ENCODE measurements at regions not wholly inside any gene's neighbourhood (a gene's known extent, or its start where the extent isn't known, plus 50 kb on each side); places are given as distances from the start of the nearest gene placed in this dataset.

DNA sequence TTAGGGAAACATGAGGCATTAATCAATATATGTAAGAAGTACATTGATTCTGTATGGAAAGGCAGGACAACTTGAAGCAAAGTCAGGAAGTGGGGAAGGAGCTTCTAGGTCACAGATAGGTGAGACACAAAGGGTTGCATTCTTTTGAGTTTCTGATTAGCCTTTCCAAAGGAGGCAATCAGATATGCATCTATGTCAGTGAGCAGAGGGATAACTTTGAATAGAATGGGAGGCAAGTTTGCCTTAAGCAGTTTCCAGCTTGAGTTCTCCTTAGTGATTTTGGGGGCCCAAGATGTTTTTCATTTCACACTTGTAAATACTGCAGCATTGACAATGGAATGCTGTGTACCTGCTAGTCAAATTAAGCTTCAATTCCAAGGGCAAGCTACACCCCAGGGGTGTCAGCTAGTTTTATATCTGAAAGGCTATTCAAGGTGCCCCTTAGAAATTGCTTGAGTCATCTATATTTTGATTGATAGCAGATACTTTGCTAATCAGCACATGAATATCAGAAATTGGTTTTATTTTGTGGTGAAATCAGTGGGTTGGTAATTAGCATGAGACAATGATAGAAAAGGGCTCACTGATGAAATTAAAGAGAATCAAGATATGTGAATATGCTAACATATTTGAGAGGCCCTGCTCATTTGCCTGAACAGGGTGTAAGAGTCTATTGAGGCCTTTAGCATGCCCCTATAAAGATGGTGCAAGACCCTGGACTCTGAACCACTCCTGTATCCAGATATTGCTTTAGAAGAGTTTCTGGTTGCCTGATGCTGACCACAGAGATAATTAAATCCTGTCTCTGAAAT lies 131.5 kb downstream of the TMEM17 start:
- no peaks in the 10 kb centered on the region for H3K36me3 ChIP-seq
- H3K4me3 ChIP-seq = no peak overlapping the region
- no peaks in the 10 kb centered on the region; the same call in 1 of the 2 replicates for H3K9me3 ChIP-seq (replicated peaks)
- no peaks in the 10 kb centered on the region for H3K27me3 ChIP-seq (replicated peaks)
- no peak overlapping the region for H3K27ac ChIP-seq
- no peaks in the 10 kb centered on the region for H3K4me1 ChIP-seq (replicated peaks)
- DNase-seq (ENCODE audit: low read depth in 1 of 2, low spot score in 2 of 2) = no peak

GRCh38 chr2:62372824-62373223 lies 133.2 kb downstream of the TMEM17 start:
- Histone ChIP-seq H3K27me3 (replicated peaks) (no peaks in the 10 kb centered on the region), H3K4me1 (replicated peaks) (no peaks in the 10 kb centered on the region), H3K9me3 (replicated peaks) (no peaks in the 10 kb centered on the region; the same call in 1 of the 2 replicates), H3K4me3 (no peak overlapping the region), H3K36me3 (no peaks in the 10 kb centered on the region), H3K27ac (no peak overlapping the region)
- DNase-seq (ENCODE audit: low read depth in 1 of 2, low spot score in 2 of 2) = no peak

DNA sequence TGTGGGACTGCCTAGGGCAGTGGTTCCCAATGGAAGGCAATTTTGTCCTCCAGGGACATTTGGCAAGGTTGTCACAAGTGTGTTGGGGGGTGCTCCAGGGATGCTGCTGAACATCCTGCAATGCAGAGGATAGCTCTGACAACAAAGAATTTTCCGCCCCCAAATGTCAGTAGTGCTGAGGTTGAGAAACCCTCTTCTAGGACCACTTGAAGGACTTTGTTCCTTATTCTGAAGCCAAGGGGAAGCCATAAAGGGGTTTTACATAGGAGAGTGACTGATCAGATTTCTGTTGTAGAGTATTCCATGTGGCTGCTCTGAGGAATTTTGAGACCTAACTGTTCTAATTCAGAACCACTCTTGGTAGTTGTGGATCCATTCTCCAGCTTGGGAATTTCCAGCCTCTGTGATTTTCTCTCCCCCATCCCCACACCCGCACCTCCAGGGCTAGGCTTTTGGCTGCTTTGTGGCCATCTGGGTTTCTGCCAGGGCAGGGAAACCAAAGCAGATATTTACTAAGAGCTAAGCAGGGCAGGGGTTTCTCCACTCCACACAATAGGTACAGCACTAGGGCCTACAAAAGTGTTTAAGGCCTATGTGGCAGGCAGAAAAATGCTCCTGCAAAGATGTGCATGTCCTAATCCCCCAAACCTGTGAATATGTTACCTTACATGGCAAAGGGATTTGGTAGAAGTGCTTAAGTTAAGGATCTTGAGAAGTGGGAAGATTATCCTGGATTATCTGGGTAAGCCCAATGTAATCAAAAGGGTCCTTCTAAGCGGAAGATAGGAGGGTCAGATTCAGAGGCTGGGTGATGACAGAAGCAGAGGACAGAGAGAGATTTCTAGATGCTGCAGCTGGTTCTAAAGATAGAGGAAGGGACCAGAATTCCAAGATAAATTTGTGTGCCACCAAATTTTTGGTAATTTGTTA lies 135.4 kb downstream of the TMEM17 start:
- H3K4me3 ChIP-seq = no peak overlapping the region
- H3K4me1 ChIP-seq (replicated peaks) = no peaks in the 10 kb centered on the region
- no peaks in the 10 kb centered on the region; the same call in 1 of the 2 replicates for H3K9me3 ChIP-seq (replicated peaks)
- DNase-seq (ENCODE audit: low read depth in 1 of 2, low spot score in 2 of 2) = no peak
- no peaks in the 10 kb centered on the region for H3K27me3 ChIP-seq (replicated peaks)
- no peaks in the 10 kb centered on the region for H3K36me3 ChIP-seq
- no peak overlapping the region for H3K27ac ChIP-seq

- DNase-seq (ENCODE audit: low read depth in 1 of 2, low spot score in 2 of 2) = no peak
- H3K27me3 ChIP-seq (replicated peaks) = no peaks in the 10 kb centered on the region
- H3K4me1 ChIP-seq (replicated peaks) = no peaks in the 10 kb centered on the region
- H3K4me3 ChIP-seq = no peak overlapping the region
- H3K36me3 ChIP-seq = no peaks in the 10 kb centered on the region
- no peaks in the 10 kb centered on the region; the same call in 1 of the 2 replicates for H3K9me3 ChIP-seq (replicated peaks)
- no peak overlapping the region for H3K27ac ChIP-seq
Observed at GRCh38 chr2:62369541-62370202, 136.3 kb downstream of the TMEM17 start.

GRCh38 chr2:62364791-62365528 lies 141.0 kb downstream of the TMEM17 start:
- DNase-seq (ENCODE audit: low read depth in 1 of 2, low spot score in 2 of 2) = no peak
- no peaks in the 10 kb centered on the region for H3K4me1 ChIP-seq (replicated peaks)
- no peak overlapping the region for H3K27ac ChIP-seq
- H3K36me3 ChIP-seq = no peaks in the 10 kb centered on the region
- H3K27me3 ChIP-seq (replicated peaks) = no peaks in the 10 kb centered on the region
- H3K9me3 ChIP-seq (replicated peaks) = no peaks in the 10 kb centered on the region; the same call in 1 of the 2 replicates
- H3K4me3 ChIP-seq = no peak overlapping the region

DNA sequence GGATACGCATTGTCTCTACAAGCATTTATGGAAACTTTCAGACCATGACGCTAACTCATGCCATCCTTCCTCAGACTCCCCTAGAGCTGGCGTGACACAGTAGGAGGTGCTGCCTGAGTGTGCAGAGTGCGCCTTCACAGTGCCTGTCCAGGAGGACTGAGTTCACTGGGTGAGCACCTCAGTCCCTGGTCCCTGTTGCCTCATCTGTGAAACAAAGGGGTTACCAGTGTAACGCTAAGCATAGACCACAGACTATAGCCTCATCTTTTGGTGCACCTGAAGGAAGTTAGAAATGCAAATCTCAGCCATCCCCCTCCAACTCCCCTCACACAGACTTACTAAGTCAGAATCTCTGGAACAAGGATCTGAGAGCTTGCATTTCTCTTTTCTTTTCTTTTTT lies 142.8 kb downstream of the TMEM17 start:
- H3K27ac ChIP-seq = no peak overlapping the region
- no peaks in the 10 kb centered on the region; the same call in 1 of the 2 replicates for H3K9me3 ChIP-seq (replicated peaks)
- no peak for DNase-seq (ENCODE audit: low read depth in 1 of 2, low spot score in 2 of 2)
- H3K4me3 ChIP-seq = no peak overlapping the region
- H3K4me1 ChIP-seq (replicated peaks) = no peaks in the 10 kb centered on the region
- H3K27me3 ChIP-seq (replicated peaks) = no peaks in the 10 kb centered on the region
- no peaks in the 10 kb centered on the region for H3K36me3 ChIP-seq

DNA sequence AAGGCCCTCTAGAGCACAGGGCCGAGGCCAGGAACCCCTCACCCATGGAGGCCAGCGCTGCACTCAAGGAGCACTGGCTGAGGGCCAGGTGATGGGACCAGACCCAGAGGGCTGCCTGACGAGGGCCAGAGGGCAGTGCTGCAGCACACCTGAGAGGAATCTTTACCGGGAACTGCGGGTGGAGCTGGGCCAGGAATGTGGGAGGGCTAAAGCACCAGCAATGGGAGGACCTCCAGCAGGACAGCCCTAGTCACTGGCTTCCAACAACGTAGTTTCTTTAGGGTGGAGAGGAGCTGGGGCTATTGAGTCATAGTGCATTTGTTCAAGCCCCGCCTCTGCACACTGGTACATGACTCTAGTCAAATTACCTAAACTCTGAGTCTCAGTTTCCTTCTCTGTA lies 143.4 kb downstream of the TMEM17 start:
- DNase-seq (ENCODE audit: low read depth in 1 of 2, low spot score in 2 of 2) = no peak
- no peaks in the 10 kb centered on the region for H3K36me3 ChIP-seq
- no peak overlapping the region for H3K4me3 ChIP-seq
- H3K9me3 ChIP-seq (replicated peaks) = no peaks in the 10 kb centered on the region; the same call in 1 of the 2 replicates
- H3K27ac ChIP-seq = no peak overlapping the region
- no peaks in the 10 kb centered on the region for H3K4me1 ChIP-seq (replicated peaks)
- no peaks in the 10 kb centered on the region for H3K27me3 ChIP-seq (replicated peaks)

DNA sequence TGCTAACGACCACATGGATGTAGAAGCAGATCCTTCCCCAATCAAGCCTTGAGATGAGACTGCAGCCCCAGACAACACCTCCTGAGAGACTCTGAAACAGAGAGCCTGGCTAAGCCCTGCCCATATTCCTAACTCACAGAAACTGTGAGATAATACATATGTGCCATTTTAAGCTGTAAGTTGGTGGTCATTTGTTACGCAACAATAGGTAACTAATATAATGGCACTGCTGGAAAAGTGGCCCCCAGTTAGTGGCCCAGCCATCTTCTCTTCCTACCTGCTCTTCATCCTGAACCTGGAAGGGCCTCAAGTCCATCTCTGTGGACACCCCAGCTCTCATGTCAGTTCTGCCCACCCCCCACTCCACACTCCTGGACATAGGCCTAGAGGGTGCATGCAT lies 144.0 kb downstream of the TMEM17 start:
- no peaks in the 10 kb centered on the region for H3K27me3 ChIP-seq (replicated peaks)
- no peak overlapping the region for H3K27ac ChIP-seq
- H3K4me3 ChIP-seq = no peak overlapping the region
- H3K36me3 ChIP-seq = no peaks in the 10 kb centered on the region
- DNase-seq (ENCODE audit: low read depth in 1 of 2, low spot score in 2 of 2) = no peak
- H3K4me1 ChIP-seq (replicated peaks) = no peaks in the 10 kb centered on the region
- no peaks in the 10 kb centered on the region; the same call in 1 of the 2 replicates for H3K9me3 ChIP-seq (replicated peaks)

DNA sequence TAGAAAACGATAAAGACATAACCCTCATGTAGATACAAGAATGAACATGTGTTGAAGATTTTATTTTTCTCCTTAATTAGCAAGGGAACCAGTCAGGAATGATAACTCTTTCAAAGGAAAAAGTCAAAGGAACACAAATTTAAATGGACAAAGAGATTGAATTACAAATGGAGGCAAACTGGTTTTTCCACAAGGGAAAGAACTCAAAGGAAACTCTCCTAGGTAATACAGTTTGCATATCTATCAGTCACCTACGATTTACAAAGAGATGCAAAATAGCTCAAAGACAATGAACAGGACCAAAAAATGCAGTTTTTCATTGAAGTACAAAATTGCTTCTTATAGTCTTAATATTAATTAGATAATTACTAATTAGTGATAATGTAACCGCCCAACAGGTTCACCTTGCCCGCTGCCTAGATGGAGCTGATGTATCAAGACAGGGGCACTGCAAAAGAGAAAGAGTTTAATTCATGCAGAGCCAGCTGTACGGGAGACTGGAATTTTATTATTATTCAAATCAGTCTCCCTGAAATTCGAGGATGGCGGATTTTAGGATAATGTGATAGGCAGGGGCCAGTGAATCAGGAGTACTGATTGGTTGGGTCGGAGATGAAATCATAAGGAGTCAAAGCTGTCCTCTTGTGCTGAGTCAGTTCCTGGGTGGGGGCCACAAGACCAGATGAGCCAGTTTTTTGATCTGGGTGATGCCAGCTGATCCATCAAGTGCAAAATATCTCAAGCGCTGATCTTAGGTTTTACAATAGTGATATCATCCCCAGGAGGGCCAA lies 151.0 kb downstream of the TMEM17 start:
- no peaks in the 10 kb centered on the region for H3K4me1 ChIP-seq (replicated peaks)
- no peak for DNase-seq (ENCODE audit: low read depth in 1 of 2, low spot score in 2 of 2)
- no peaks in the 10 kb centered on the region for H3K27me3 ChIP-seq (replicated peaks)
- H3K4me3 ChIP-seq = no peak overlapping the region
- H3K27ac ChIP-seq = no peak overlapping the region
- H3K9me3 ChIP-seq (replicated peaks) = no peaks in the 10 kb centered on the region; the same call in 1 of the 2 replicates
- no peaks in the 10 kb centered on the region for H3K36me3 ChIP-seq

DNA sequence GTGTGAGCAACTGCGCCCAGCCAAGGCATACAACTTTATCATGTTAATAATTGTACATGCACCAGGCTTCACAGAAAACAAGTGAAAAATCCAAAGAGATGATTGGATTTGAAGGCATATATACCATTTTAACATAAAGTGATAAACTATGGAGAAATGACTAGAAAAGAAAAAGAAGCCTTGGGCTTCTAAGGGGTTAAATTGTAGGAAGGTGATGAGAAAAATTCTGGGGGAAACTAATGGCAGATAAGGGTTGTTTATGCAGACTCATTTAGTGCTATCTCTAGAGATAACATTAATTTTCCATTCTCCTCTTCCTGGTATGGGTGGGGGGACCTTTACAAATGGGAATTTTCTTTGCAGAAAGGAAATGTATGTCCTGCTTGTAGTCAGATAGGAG lies 154.0 kb downstream of the TMEM17 start:
- no peak for DNase-seq (ENCODE audit: low read depth in 1 of 2, low spot score in 2 of 2)
- Histone ChIP-seq H3K9me3 (replicated peaks) (no peaks in the 10 kb centered on the region), H3K36me3 (no peaks in the 10 kb centered on the region), H3K27me3 (replicated peaks) (no peaks in the 10 kb centered on the region), H3K4me3 (no peak overlapping the region), H3K27ac (no peak overlapping the region), H3K4me1 (replicated peaks) (no peaks in the 10 kb centered on the region)

- H3K27me3 ChIP-seq (replicated peaks) = no peaks in the 10 kb centered on the region
- H3K4me1 ChIP-seq (replicated peaks) = no peaks in the 10 kb centered on the region
- H3K4me3 ChIP-seq = no peak overlapping the region
- H3K9me3 ChIP-seq (replicated peaks) = no peaks in the 10 kb centered on the region
- H3K36me3 ChIP-seq = no peaks in the 10 kb centered on the region
- H3K27ac ChIP-seq = no peak overlapping the region
- DNase-seq (ENCODE audit: low read depth in 1 of 2, low spot score in 2 of 2) = no peak
Observed at GRCh38 chr2:62349788-62350187, 153.9 kb downstream of the B3GNT2 start.

GRCh38 chr2:62348700-62349099 lies 152.8 kb downstream of the B3GNT2 start:
- no peak for DNase-seq (ENCODE audit: low read depth in 1 of 2, low spot score in 2 of 2)
- Histone ChIP-seq H3K4me3 (no peak overlapping the region), H3K4me1 (replicated peaks) (no peaks in the 10 kb centered on the region), H3K36me3 (no peaks in the 10 kb centered on the region), H3K27me3 (replicated peaks) (no peaks in the 10 kb centered on the region), H3K9me3 (replicated peaks) (no peaks in the 10 kb centered on the region), H3K27ac (no peak overlapping the region)
